CD4-positive, alpha-beta T cell (primary cell): ENCODE measurements at regions not wholly inside any gene's neighbourhood (a gene's known extent, or its start where the extent isn't known, plus 50 kb on each side); places are given as distances from the start of the nearest gene placed in this dataset.

Experiments
- ATAC-seq: fragments of 200-7000 bp; cut with Tn5 transposase; one replicate; pipeline ENCODE4 v1.10.0; 2022; ENCODE audit warnings: mild to moderate bottlenecking; ENCODE audit not compliant: poor library complexity
- CTCF ChIA-PET: fragments of 350-600 bp; sonication (Branson Sonifier 250); formaldehyde crosslinking; loops from one replicate; lab custom pipeline; 2021; ENCODE audit warnings: antibody characterized with exemption, inconsistent platforms; lab: Charles Lee
- POLR2A ChIA-PET: fragments of 350-600 bp; sonication (Branson Sonifier 250); formaldehyde crosslinking; loops from one replicate; lab custom pipeline; 2021; ENCODE audit warnings: antibody characterized with exemption, inconsistent platforms; lab: Charles Lee
- DNase-seq, 14 experiments: peaks; one replicate each; pipeline ENCODE4 v3.0.0-alpha.2; 2013 to 2020; ENCODE audit warnings: mixed read lengths in 2 of 14
- H3K27ac ChIP-seq, 2 donors: one replicate each; pipeline versions ENCODE4 v1.5.1 to v1.7.0; 2013; ENCODE audit warnings: low read length in 2 of 2, low read depth in 1 of 2, mild to moderate bottlenecking in 1 of 2
- H3K27me3 ChIP-seq, 2 experiments: 1 replicate in 1 of 2; 2 replicates in 1 of 2; pipeline versions ENCODE4 v1.6.1 to v1.7.0; 2013; ENCODE audit warnings: low read length in 2 of 2, control low read depth in 1 of 2, mild to moderate bottlenecking in 1 of 2, moderate library complexity in 1 of 2; ENCODE audit not compliant: insufficient read depth in 2 of 2, control insufficient read depth in 1 of 2
- H3K36me3 ChIP-seq: one replicate; pipeline ENCODE4 v1.6.1; 2013; ENCODE audit warnings: low read length, control low read depth; ENCODE audit not compliant: insufficient read depth
- H3K4me1 ChIP-seq: one replicate; pipeline ENCODE4 v1.6.1; 2013; ENCODE audit warnings: low read length, control low read depth; ENCODE audit not compliant: insufficient read depth
- H3K4me3 ChIP-seq: one replicate; pipeline ENCODE4 v1.5.1; 2013; ENCODE audit warnings: mild to moderate bottlenecking, low read length, moderate library complexity
- H3K9me3 ChIP-seq, 2 experiments: 1 replicate in 1 of 2; 2 replicates in 1 of 2; pipeline versions ENCODE4 v1.6.1 to v1.7.0; 2013; ENCODE audit warnings: low read length in 2 of 2, mild to moderate bottlenecking in 2 of 2, control low read depth in 1 of 2, moderate library complexity in 1 of 2; ENCODE audit not compliant: control insufficient read depth in 1 of 2, insufficient read depth in 1 of 2
- H3K27ac Mint-ChIP-seq: one replicate; pipeline ENCODE4 v1.8.0; 2020; ENCODE audit warnings: mixed read lengths
- H3K27me3 Mint-ChIP-seq: one replicate; pipeline ENCODE4 v1.8.0; 2021; ENCODE audit warnings: mixed read lengths
- H3K36me3 Mint-ChIP-seq: one replicate; pipeline ENCODE4 v1.8.0; 2021; ENCODE audit warnings: low read depth, mixed read lengths
- H3K4me1 Mint-ChIP-seq: one replicate; pipeline ENCODE4 v1.8.0; 2021; ENCODE audit warnings: low read depth, mixed read lengths
- H3K4me3 Mint-ChIP-seq: one replicate; pipeline ENCODE4 v1.8.0; 2020; ENCODE audit warnings: mild to moderate bottlenecking, mixed read lengths
- H3K9me3 Mint-ChIP-seq: one replicate; pipeline ENCODE4 v1.8.0; 2020; ENCODE audit warnings: mixed read lengths
- CTCF ChIP-seq: fragments of 200-600 bp; IDR thresholded peaks from one replicate; pipeline ENCODE4 v1.8.0; 2022; ENCODE audit warnings: antibody characterized with exemption, mild to moderate bottlenecking
- intact Hi-C, 2 experiments: fragments of 100-400 bp; cut with DNase I in 1 of 2; cut with micrococcal nuclease in 1 of 2; formaldehyde crosslinking; loops; one replicate each; pipeline versions ENCODE4 v1.15.1 to v1.9.0; 2023 to 2025; cut with DNase I, micrococcal nuclease

- no peak for TF ChIP-seq CTCF
- no peaks in the 10 kb centered on the region for H3K4me1 ChIP-seq
- H3K27ac ChIP-seq = no peak overlapping the region
- Mint-ChIP-seq H3K4me1 (no peaks in the 10 kb centered on the region), H3K9me3 (peaks cover 10% of the 10 kb centered on the region), H3K36me3 (no peaks in the 10 kb centered on the region), H3K27me3 (no peaks in the 10 kb centered on the region), H3K27ac (no peak overlapping the region), H3K4me3 (no peak overlapping the region)
- ATAC-seq (no peak), DNase-seq (no peak)
- CTCF ChIA-PET = no interaction called here
- H3K36me3 ChIP-seq = no peaks in the 10 kb centered on the region
- intact Hi-C loops = no loop called here
- H3K9me3 ChIP-seq = peaks cover 7 to 8% of the 10 kb centered on the region in 2 experiments
- POLR2A ChIA-PET = no interaction called here
- no peak overlapping the region for H3K4me3 ChIP-seq
- no peaks in the 10 kb centered on the region for H3K27me3 ChIP-seq
Measured at GRCh38 chr16:60310846-60311445, 1576.8 kb upstream of the GOT2 start.

GRCh38 chr16:60304720-60305119 lies 1570.6 kb upstream of the GOT2 start:
- peaks cover 11 to 18% of the 10 kb centered on the region in 2 experiments for H3K9me3 ChIP-seq
- Mint-ChIP-seq H3K36me3 (no peaks in the 10 kb centered on the region), H3K9me3 (peaks cover 21% of the 10 kb centered on the region), H3K4me3 (no peak overlapping the region), H3K27ac (no peak overlapping the region), H3K27me3 (no peaks in the 10 kb centered on the region), H3K4me1 (no peaks in the 10 kb centered on the region)
- DNase-seq (no peak), ATAC-seq (no peak)
- no peaks in the 10 kb centered on the region for H3K36me3 ChIP-seq
- no peak overlapping the region for H3K4me3 ChIP-seq
- intact Hi-C loops = no loop called here
- no peak for TF ChIP-seq CTCF
- no peak overlapping the region for H3K27ac ChIP-seq
- ChIA-PET CTCF (no interaction called here), POLR2A (no interaction called here)
- H3K27me3 ChIP-seq = no peaks in the 10 kb centered on the region
- H3K4me1 ChIP-seq = no peaks in the 10 kb centered on the region

- POLR2A ChIA-PET = no interaction called here
- H3K36me3 ChIP-seq = no peaks in the 10 kb centered on the region
- no peaks in the 10 kb centered on the region for H3K4me1 ChIP-seq
- CTCF ChIA-PET = no interaction called here
- peaks cover 11 to 16% of the 10 kb centered on the region in 2 experiments for H3K9me3 ChIP-seq
- no peak for TF ChIP-seq CTCF
- no peak overlapping the region for H3K4me3 ChIP-seq
- DNase-seq = no peak
- ATAC-seq = no peak
- no peaks in the 10 kb centered on the region for H3K4me1 Mint-ChIP-seq
- no peak overlapping the region for H3K4me3 Mint-ChIP-seq
- H3K27me3 Mint-ChIP-seq = no peaks in the 10 kb centered on the region
- H3K27me3 ChIP-seq = no peaks in the 10 kb centered on the region
- H3K27ac Mint-ChIP-seq = no peak overlapping the region
- H3K9me3 Mint-ChIP-seq = peaks cover 21% of the 10 kb centered on the region
- H3K36me3 Mint-ChIP-seq = no peaks in the 10 kb centered on the region
- intact Hi-C loops = no loop called here
- no peak overlapping the region for H3K27ac ChIP-seq
Measured at GRCh38 chr16:60304066-60304465, 1570.0 kb upstream of the GOT2 start.
